A549 (cell line): ENCODE measurements at regions not wholly inside any gene's neighbourhood (a gene's known extent, or its start where the extent isn't known, plus 50 kb on each side); places are given as distances from the start of the nearest gene placed in this dataset.

Source experiments
- ATAC-seq, 2 experiments: fragments of 200-7000 bp in 1 of 2; fragments of >200 bp in 1 of 2; cut with Nextera tagmentation in 1 of 2; cut with Tn5 transposase in 1 of 2; 3 replicates each; pipeline versions ENCODE4 v1.8.0 to v1.9.1; 2018 to 2020; ENCODE audit warnings: mild to moderate bottlenecking in 1 of 2, moderate library complexity in 1 of 2
- CTCF ChIA-PET: fragments of 300-600 bp; sonication (Branson Sonifier 250); formaldehyde crosslinking; extraction: SDS; loops from one replicate; lab custom pipeline; 2021; ENCODE audit warnings: antibody characterized with exemption, inconsistent platforms; lab: Yijun Ruan, JAX
- POLR2A ChIA-PET: fragments of 350-600 bp; formaldehyde crosslinking; extraction: SDS; loops from one replicate; lab custom pipeline; 2021; ENCODE audit warnings: antibody characterized with exemption, inconsistent platforms; lab: Yijun Ruan, JAX
- DNase-seq, 2 experiments: peaks; one replicate each; pipeline versions ENCODE4 v3.0.0 to v3.0.0-alpha.2; 2011 to 2016; ENCODE audit warnings: low read depth in 1 of 2, low spot score in 1 of 2
- FAIRE-seq: peaks from 2 replicates; lab custom pipeline; 2011; peaks lifted over from hg19 to GRCh38; lab: Jason Lieb, UNC
- H3K27ac ChIP-seq, 2 experiments: fragments of >200 bp; sonication (Bioruptor Twin); formaldehyde crosslinking; 3 replicates each; pipeline ENCODE4 v1.5.1; 2016 to 2017
- H3K4me1 ChIP-seq: fragments of >200 bp; sonication (Bioruptor Twin); formaldehyde crosslinking; 3 replicates; pipeline ENCODE4 v1.6.1; 2016
- H3K4me2 ChIP-seq: fragments of >200 bp; sonication (Bioruptor Twin); formaldehyde crosslinking; 3 replicates; pipeline ENCODE4 v1.6.1; 2016
- H3K4me3 ChIP-seq: fragments of >200 bp; sonication (Bioruptor Twin); formaldehyde crosslinking; 3 replicates; pipeline ENCODE4 v1.5.1; 2016
- H3K9me3 ChIP-seq: fragments of >200 bp; sonication (Bioruptor Twin); formaldehyde crosslinking; 3 replicates; pipeline ENCODE4 v1.6.1; 2016
- ATOH8 ChIP-seq: fragments of 250-450 bp; sonication (Bioruptor Pico); IDR thresholded peaks from 2 replicates; pipeline ENCODE4 v1.5.0; 2020; ENCODE audit warnings: low read depth, mild to moderate bottlenecking, moderate library complexity
- BCL3 ChIP-seq: fragments of >200 bp; sonication (Bioruptor Twin); formaldehyde crosslinking; IDR thresholded peaks from 3 replicates; pipeline ENCODE4 v1.6.1; 2016
- CBX8 ChIP-seq: fragments of 200-600 bp; sonication (generic); IDR thresholded peaks from 2 replicates; pipeline ENCODE4 v1.6.1; 2016
- CEBPB ChIP-seq, 2 experiments: fragments of >200 bp in 1 of 2; sonication (Bioruptor Twin) in 1 of 2; formaldehyde crosslinking in 1 of 2; IDR thresholded peaks; 2 replicates each; pipeline ENCODE4 v1.6.1; 2012 to 2016
- CHD2 ChIP-seq: fragments of 150-350 bp; IDR thresholded peaks from 2 replicates; pipeline ENCODE4 v1.6.1; 2014; ENCODE audit warnings: low read length; ENCODE audit not compliant: partially characterized antibody
- CTCF ChIP-seq: fragments of >200 bp; sonication (Bioruptor Twin); formaldehyde crosslinking; IDR thresholded peaks from 3 replicates; pipeline ENCODE4 v1.5.1; 2016
- E2F6 ChIP-seq: IDR thresholded peaks from 2 replicates; pipeline ENCODE4 v1.6.1; 2012; ENCODE audit warnings: low read depth, borderline replicate concordance
- ELK1 ChIP-seq: fragments of 150-350 bp; IDR thresholded peaks from 2 replicates; pipeline ENCODE4 v1.6.1; 2014; ENCODE audit warnings: low read depth, mild to moderate bottlenecking, low read length
- EP300 ChIP-seq, 2 experiments: fragments of >200 bp; sonication (Bioruptor Twin); formaldehyde crosslinking; IDR thresholded peaks; 2 replicates in 1 of 2; 3 replicates in 1 of 2; pipeline ENCODE4 v1.6.1; 2016 to 2017
- ESRRA ChIP-seq: fragments of 150-350 bp; IDR thresholded peaks from 2 replicates; pipeline ENCODE4 v1.6.1; 2014; ENCODE audit warnings: mild to moderate bottlenecking, low read length, borderline replicate concordance
- FOXS1 ChIP-seq: fragments of 250-450 bp; sonication (Bioruptor Pico); IDR thresholded peaks from 2 replicates; pipeline ENCODE4 v1.5.0; 2020; ENCODE audit warnings: mild to moderate bottlenecking, moderate library complexity
- GATA3 ChIP-seq: IDR thresholded peaks from 2 replicates; pipeline ENCODE4 v1.6.1; 2012; ENCODE audit warnings: borderline replicate concordance
- HDAC2 ChIP-seq: fragments of 200-600 bp; sonication (generic); IDR thresholded peaks from 2 replicates; pipeline ENCODE4 v1.6.1; 2016
- HEYL ChIP-seq: fragments of 250-450 bp; sonication (Bioruptor Pico); IDR thresholded peaks from 2 replicates; pipeline ENCODE4 v1.8.0; 2021; ENCODE audit warnings: mild to moderate bottlenecking, moderate library complexity
- HOXA7 ChIP-seq: fragments of 250-450 bp; sonication (Bioruptor Pico); IDR thresholded peaks from 2 replicates; pipeline ENCODE4 v1.5.0; 2020; ENCODE audit warnings: mild to moderate bottlenecking, moderate library complexity
- HOXB13 ChIP-seq: fragments of 250-450 bp; sonication (Bioruptor Pico); IDR thresholded peaks from 2 replicates; pipeline ENCODE4 v1.5.0; 2020; ENCODE audit warnings: low read depth, mild to moderate bottlenecking, moderate library complexity
- JUN ChIP-seq, 2 experiments: fragments of >200 bp; sonication (Bioruptor Twin); formaldehyde crosslinking; IDR thresholded peaks; 2 replicates in 1 of 2; 3 replicates in 1 of 2; pipeline ENCODE4 v1.6.1; 2016 to 2017
- JUNB ChIP-seq: fragments of >200 bp; sonication (Bioruptor Twin); formaldehyde crosslinking; IDR thresholded peaks from 2 replicates; pipeline ENCODE4 v1.6.1; 2016
- MAX ChIP-seq: IDR thresholded peaks from 2 replicates; pipeline ENCODE4 v1.6.1; 2012
- MYC ChIP-seq: IDR thresholded peaks from 2 replicates; pipeline ENCODE4 v1.6.1; 2012; ENCODE audit warnings: mild to moderate bottlenecking, inconsistent platforms, low read length, improper control_type of control experiment, borderline replicate concordance
- NPAS2 ChIP-seq: fragments of 250-450 bp; sonication (Bioruptor Pico); IDR thresholded peaks from 2 replicates; pipeline ENCODE4 v1.8.0; 2022; ENCODE audit warnings: mild to moderate bottlenecking, moderate library complexity, borderline replicate concordance
- PBX3 ChIP-seq: IDR thresholded peaks from 2 replicates; pipeline ENCODE4 v1.6.1; 2012
- PHF8 ChIP-seq: fragments of 200-600 bp; sonication (generic); IDR thresholded peaks from 2 replicates; pipeline ENCODE4 v1.6.1; 2016; ENCODE audit warnings: low read depth, mild to moderate bottlenecking, antibody characterized with exemption, moderate library complexity, borderline replicate concordance
- POLR2A ChIP-seq: IDR thresholded peaks from 2 replicates; pipeline ENCODE4 v1.6.1; 2012; ENCODE audit warnings: mild to moderate bottlenecking, low read length
- RAD21 ChIP-seq, 2 experiments: fragments of >200 bp in 1 of 2; sonication (Bioruptor Twin) in 1 of 2; formaldehyde crosslinking in 1 of 2; IDR thresholded peaks in 1 of 2; conservative IDR thresholded peaks in 1 of 2; 2 replicates in 1 of 2; 3 replicates in 1 of 2; pipeline ENCODE4 v1.6.1; 2012 to 2018; ENCODE audit warnings: inconsistent platforms in 1 of 2
- RCOR1 ChIP-seq: fragments of 150-350 bp; IDR thresholded peaks from 2 replicates; pipeline ENCODE4 v1.6.1; 2014; ENCODE audit warnings: antibody characterized with exemption, low read length, low read depth
- RFX5 ChIP-seq: fragments of 450-650 bp; IDR thresholded peaks from 2 replicates; pipeline ENCODE4 v1.7.1; 2014; ENCODE audit warnings: antibody characterized with exemption, mild to moderate bottlenecking, moderate library complexity
- RNF2 ChIP-seq: fragments of 200-600 bp; sonication (generic); IDR thresholded peaks from 2 replicates; pipeline ENCODE4 v1.6.1; 2016; ENCODE audit warnings: low read depth, mild to moderate bottlenecking, antibody characterized with exemption, moderate library complexity, borderline replicate concordance
- SMC3 ChIP-seq: fragments of >200 bp; sonication (Bioruptor Twin); formaldehyde crosslinking; IDR thresholded peaks from 3 replicates; pipeline ENCODE4 v1.6.1; 2018; ENCODE audit warnings: inconsistent platforms
- ZNF302 ChIP-seq: fragments of 250-450 bp; sonication (Bioruptor Pico); IDR thresholded peaks from 2 replicates; pipeline ENCODE4 v1.9.0; 2021; ENCODE audit warnings: inconsistent platforms, mild to moderate bottlenecking, moderate library complexity
- WGBS: methylation state at CpG from one replicate; pipeline ENCODE4 v1.1.6; 2017; ENCODE audit errors: missing lambda C conversion rate; 5-methylcytosine and 5-hydroxymethylcytosine counted together

- no peaks in the 10 kb centered on the region for H3K9me3 ChIP-seq
- DNase-seq (no peak), FAIRE-seq (no peak), ATAC-seq (no peak)
- 35% methylated on average over 3 of the region's 3 CpGs for WGBS
- H3K4me3 ChIP-seq = no peak overlapping the region
- H3K27ac ChIP-seq = no peak overlapping the region
- ChIA-PET CTCF (interaction anchor here (0.9 to 2.6 kb wide), 3 partner anchors 12 to 202 kb away, joined by 3 to 11 read pairs (median 4); no protein-coding TSS in a partner anchor), POLR2A (no interaction called here)
- no peaks in the 10 kb centered on the region for H3K4me1 ChIP-seq
- no peak overlapping the region for H3K4me2 ChIP-seq
- TF ChIP-seq SMC3 (no peak), BCL3 (no peak), CTCF (no peak), POLR2A (no peak), NPAS2 (no peak), ESRRA (no peak)
- TF ChIP-seq, all 56 proteins: peak for 0
Observed at GRCh38 chr3:124358156-124358555, 366.2 kb upstream of the ROPN1 start.

- CTCF ChIA-PET = interaction anchor here (1.4 to 2.6 kb wide), 3 partner anchors 9 to 200 kb away, joined by 4 to 11 read pairs (median 5); no protein-coding TSS in a partner anchor
- WGBS = 81% methylated on average over 3 of the region's 3 CpGs
- Histone ChIP-seq H3K4me1 (no peaks in the 10 kb centered on the region), H3K4me2 (no peak overlapping the region), H3K27ac (no peak overlapping the region), H3K9me3 (no peaks in the 10 kb centered on the region), H3K4me3 (no peak overlapping the region)
- TF ChIP-seq HEYL (CRISPR knock-in tag) (no peak), ESRRA (no peak), RNF2 (no peak), HOXA7 (CRISPR knock-in tag) (no peak), PHF8 (no peak), PBX3 (no peak), ATOH8 (CRISPR knock-in tag) (no peak), JUNB (no peak), GATA3 (no peak), JUN (IDR thresholded peaks at IDR 0.05) (no peak), RFX5 (no peak), CBX8 (no peak), MAX (no peak), CHD2 (no peak)
- ATAC-seq = no peak
- POLR2A ChIA-PET = no interaction called here
- DNase-seq = no peak
- FAIRE-seq = no peak
Observed at GRCh38 chr3:124360155-124360554, 368.2 kb upstream of the ROPN1 start.

- Histone ChIP-seq H3K4me1 (no peaks in the 10 kb centered on the region), H3K9me3 (no peaks in the 10 kb centered on the region), H3K4me2 (no peak overlapping the region), H3K27ac (no peak overlapping the region), H3K4me3 (no peak overlapping the region)
- ChIA-PET POLR2A (no interaction called here), CTCF (interaction anchor here (1.4 to 2.6 kb wide), 3 partner anchors 9 to 199 kb away, joined by 4 to 11 read pairs (median 5); no protein-coding TSS in a partner anchor)
- WGBS = 19% methylated on average over 3 of the region's 3 CpGs
- no peak for FAIRE-seq
- ATAC-seq = no peak
- DNase-seq = no peak
- no peak for TF ChIP-seq ESRRA
- TF ChIP-seq POLR2A = no peak
- no peak for TF ChIP-seq RCOR1
- no peak for TF ChIP-seq HOXB13 (CRISPR knock-in tag)
- no peak for TF ChIP-seq ZNF302 (CRISPR knock-in tag)
- no peak for TF ChIP-seq EP300 (IDR thresholded peaks at IDR 0.05)
- no peak for TF ChIP-seq MYC
- no peak for TF ChIP-seq CEBPB (IDR thresholded peaks at IDR 0.05)
- TF ChIP-seq FOXS1 (CRISPR knock-in tag) = no peak
- TF ChIP-seq E2F6 = no peak
- no peak for TF ChIP-seq ELK1
- no peak for TF ChIP-seq RAD21 (conservative IDR thresholded peaks at IDR 0.05 in 1 of 2, IDR thresholded peaks at IDR 0.05 in 1 of 2)
- no peak for TF ChIP-seq PHF8
- no peak for TF ChIP-seq HDAC2
Observed at GRCh38 chr3:124360563-124360962, 368.6 kb upstream of the ROPN1 start.
